ENCODE measurements at regions not wholly inside any gene's neighbourhood (a gene's known extent, or its start where the extent isn't known, plus 50 kb on each side); places are given as distances from the start of the nearest gene placed in this dataset.
A peak's percentile ranks its signal among the peaks of the same experiment; 100 is the strongest.

DNA sequence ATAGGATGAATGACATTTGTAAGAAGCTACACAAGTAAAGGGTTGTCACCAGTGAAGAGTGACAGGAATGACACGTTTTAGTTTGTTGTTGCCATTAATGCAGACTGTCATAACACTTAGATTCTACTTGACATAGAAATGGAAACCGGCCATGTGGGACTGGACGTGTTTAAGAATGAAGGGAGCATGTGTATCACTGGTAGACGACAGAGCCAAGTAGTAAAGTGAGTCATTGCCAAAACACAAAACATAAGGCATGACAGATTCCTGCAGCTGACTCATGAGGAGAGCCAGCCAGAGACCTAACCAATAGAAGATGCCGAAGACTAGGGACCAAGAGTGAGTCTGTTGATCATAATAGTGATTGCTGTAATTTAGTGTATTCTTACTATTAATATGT, 106.2 kb upstream of the PLAAT1 start:
- Histone ChIP-seq H3K27me3 (ENCODE audit: control insufficient read depth in 3 of 3, insufficient read depth in 3 of 3, low read length in 2 of 3) (no peaks in the 10 kb centered on the region), H3K27ac (ENCODE audit: low read depth in 1 of 2, low read length in 1 of 2) (no peak overlapping the region), H3K9me3 (ENCODE audit: control insufficient read depth in 4 of 4, insufficient read depth in 3 of 4, low read length in 3 of 4) (no peaks in the 10 kb centered on the region), H3K4me3 (no peak overlapping the region), H3K9ac (ENCODE audit: insufficient read depth in 1 of 2, low read length in 2 of 2) (no peak overlapping the region), H3K36me3 (ENCODE audit: control insufficient read depth in 4 of 4, insufficient read depth in 4 of 4, low read length in 4 of 4) (no peaks in the 10 kb centered on the region), H3K4me1 (ENCODE audit: control insufficient read depth in 5 of 5, insufficient read depth in 5 of 5, low read length in 5 of 5) (peaks cover 0 to 4% (median 0%) of the 10 kb centered on the region in 5 donors)
- 71 to 76% methylated on average over 5 of the region's 5 CpGs for WGBS, 2 donors
- ATAC-seq (ENCODE audit: insufficient read depth, low FRiP score) = peak; percentile 50
- DNase-seq = peak in 1 of 3 donors; percentile 6
- TF ChIP-seq, protein P1, sequence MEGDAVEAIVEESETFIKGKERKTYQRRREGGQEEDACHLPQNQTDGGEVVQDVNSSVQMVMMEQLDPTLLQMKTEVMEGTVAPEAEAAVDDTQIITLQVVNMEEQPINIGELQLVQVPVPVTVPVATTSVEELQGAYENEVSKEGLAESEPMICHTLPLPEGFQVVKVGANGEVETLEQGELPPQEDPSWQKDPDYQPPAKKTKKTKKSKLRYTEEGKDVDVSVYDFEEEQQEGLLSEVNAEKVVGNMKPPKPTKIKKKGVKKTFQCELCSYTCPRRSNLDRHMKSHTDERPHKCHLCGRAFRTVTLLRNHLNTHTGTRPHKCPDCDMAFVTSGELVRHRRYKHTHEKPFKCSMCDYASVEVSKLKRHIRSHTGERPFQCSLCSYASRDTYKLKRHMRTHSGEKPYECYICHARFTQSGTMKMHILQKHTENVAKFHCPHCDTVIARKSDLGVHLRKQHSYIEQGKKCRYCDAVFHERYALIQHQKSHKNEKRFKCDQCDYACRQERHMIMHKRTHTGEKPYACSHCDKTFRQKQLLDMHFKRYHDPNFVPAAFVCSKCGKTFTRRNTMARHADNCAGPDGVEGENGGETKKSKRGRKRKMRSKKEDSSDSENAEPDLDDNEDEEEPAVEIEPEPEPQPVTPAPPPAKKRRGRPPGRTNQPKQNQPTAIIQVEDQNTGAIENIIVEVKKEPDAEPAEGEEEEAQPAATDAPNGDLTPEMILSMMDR (IDR thresholded peaks at IDR 0.05; ENCODE audit: control extremely low read depth, extremely low read depth) = no peak

DNA sequence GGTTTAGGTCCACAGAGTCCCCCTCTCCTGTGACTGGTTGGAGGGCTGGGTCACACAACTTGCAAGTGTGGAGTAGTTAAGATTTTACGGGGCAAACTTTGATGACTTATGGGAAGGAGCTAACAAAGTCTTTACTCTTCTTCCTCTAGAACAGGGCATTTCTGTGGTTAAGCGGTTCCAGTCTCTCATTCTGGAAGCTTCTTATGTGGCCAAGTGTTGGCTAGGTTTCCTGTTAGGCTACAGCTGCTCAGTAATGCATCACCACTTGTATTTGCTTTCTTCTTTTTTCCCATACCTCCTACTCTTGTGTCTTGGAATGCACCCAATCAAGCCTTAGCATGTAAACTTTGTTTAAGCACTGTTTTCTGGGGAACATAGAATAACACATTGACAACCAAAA, 100.6 kb upstream of the PLAAT1 start:
- no peak for ATAC-seq (ENCODE audit: insufficient read depth, low FRiP score)

DNA sequence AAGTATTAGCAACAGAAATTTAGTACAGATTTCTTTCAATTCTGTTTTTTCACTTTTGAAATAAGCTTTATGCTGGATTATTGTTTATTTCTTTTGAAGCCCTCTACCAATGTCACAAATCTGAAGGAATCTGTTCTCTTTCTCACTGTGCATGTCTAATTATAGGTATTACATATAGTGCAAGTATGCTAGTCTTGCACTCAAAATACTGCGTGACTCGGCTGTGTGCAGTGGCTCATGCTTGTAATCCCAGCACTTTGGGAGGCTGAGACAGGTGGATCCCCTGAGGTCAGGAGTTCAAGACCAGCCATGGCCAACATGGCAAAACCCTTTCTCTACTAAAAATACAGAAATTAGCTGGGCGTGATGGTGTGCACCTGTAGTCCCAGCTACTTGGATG, 95.8 kb upstream of the PLAAT1 start:
- Histone ChIP-seq H3K4me3 (no peak overlapping the region), H3K9me3 (ENCODE audit: control insufficient read depth in 4 of 4, insufficient read depth in 3 of 4, low read length in 3 of 4) (no peaks in the 10 kb centered on the region), H3K27ac (ENCODE audit: low read depth in 1 of 2, low read length in 1 of 2) (no peak overlapping the region), H3K4me1 (ENCODE audit: control insufficient read depth in 5 of 5, insufficient read depth in 5 of 5, low read length in 5 of 5) (peaks cover 0 to 4% (median 0%) of the 10 kb centered on the region in 5 donors), H3K27me3 (ENCODE audit: control insufficient read depth in 3 of 3, insufficient read depth in 3 of 3, low read length in 2 of 3) (no peaks in the 10 kb centered on the region), H3K9ac (ENCODE audit: insufficient read depth in 1 of 2, low read length in 2 of 2) (no peak overlapping the region), H3K36me3 (ENCODE audit: control insufficient read depth in 4 of 4, insufficient read depth in 4 of 4, low read length in 4 of 4) (no peaks in the 10 kb centered on the region)
- WGBS, 2 donors = 87 to 92% methylated on average over 3 of the region's 3 CpGs
- ATAC-seq (ENCODE audit: insufficient read depth, low FRiP score) (no peak), DNase-seq (no peak)
- TF ChIP-seq, protein P1 (IDR thresholded peaks at IDR 0.05; ENCODE audit: control extremely low read depth, extremely low read depth) = no peak

More for the DNA sequence above, 100.6 kb upstream of the PLAAT1 start:
- Histone ChIP-seq H3K4me1 (ENCODE audit: control insufficient read depth in 5 of 5, insufficient read depth in 5 of 5, low read length in 5 of 5) (no peaks in the 10 kb centered on the region), H3K4me3 (no peak overlapping the region), H3K27ac (ENCODE audit: low read depth in 1 of 2, low read length in 1 of 2) (no peak overlapping the region), H3K9me3 (ENCODE audit: control insufficient read depth in 4 of 4, insufficient read depth in 3 of 4, low read length in 3 of 4) (no peaks in the 10 kb centered on the region), H3K36me3 (ENCODE audit: control insufficient read depth in 4 of 4, insufficient read depth in 4 of 4, low read length in 4 of 4) (no peaks in the 10 kb centered on the region), H3K9ac (ENCODE audit: insufficient read depth in 1 of 2, low read length in 2 of 2) (no peak overlapping the region), H3K27me3 (ENCODE audit: control insufficient read depth in 3 of 3, insufficient read depth in 3 of 3, low read length in 2 of 3) (no peaks in the 10 kb centered on the region)
- 93% methylated on average over 2 of the region's 2 CpGs for WGBS, 2 donors
- no peak for DNase-seq
- TF ChIP-seq, protein P1 (IDR thresholded peaks at IDR 0.05; ENCODE audit: control extremely low read depth, extremely low read depth) = no peak
